Neural crest cell (in vitro differentiated cells): ENCODE measurements at regions not wholly inside any gene's neighbourhood (a gene's known extent, or its start where the extent isn't known, plus 50 kb on each side); places are given as distances from the start of the nearest gene placed in this dataset.
"Not testable (repeated sequence)": the region's sequence is repeated elsewhere in the genome, so short reads cannot be mapped to it uniquely, and the experiment has no call there.

ENCODE experiments used
- DNase-seq: peaks from one replicate; pipeline ENCODE4 v3.0.0; 2021; ENCODE audit warnings: low read depth, mixed read lengths, low spot score
- H3K27ac Mint-ChIP-seq: one replicate; pipeline ENCODE4 v1.8.0; 2021; ENCODE audit warnings: mild to moderate bottlenecking, mixed read lengths; ENCODE audit not compliant: unreplicated experiment
- H3K27me3 Mint-ChIP-seq: 2 replicates; pipeline ENCODE4 v1.8.0; 2021; ENCODE audit warnings: low read depth, mild to moderate bottlenecking, mixed read lengths
- H3K36me3 Mint-ChIP-seq: 2 replicates; pipeline ENCODE4 v1.8.0; 2021; ENCODE audit warnings: low read depth, mild to moderate bottlenecking, mixed read lengths
- H3K4me1 Mint-ChIP-seq: 2 replicates; pipeline ENCODE4 v1.8.0; 2021; ENCODE audit warnings: mixed read lengths
- H3K4me3 Mint-ChIP-seq: one replicate; pipeline ENCODE4 v1.8.0; 2021; ENCODE audit warnings: mild to moderate bottlenecking, mixed read lengths
- H3K9me3 Mint-ChIP-seq: 2 replicates; pipeline ENCODE4 v1.8.0; 2021; ENCODE audit warnings: mixed read lengths
- CTCF ChIP-seq: fragments of 200-600 bp; sonication (generic); conservative IDR thresholded peaks from 2 replicates; pipeline ENCODE4 v1.5.0; 2021; ENCODE audit warnings: antibody characterized with exemption, mild to moderate bottlenecking

GRCh38 chr12:59314209-59314608 lies 281.6 kb upstream of the SLC16A7 start:
- no peaks in the 10 kb centered on the region for H3K4me1 Mint-ChIP-seq

GRCh38 chr12:59304077-59304721 lies 291.6 kb upstream of the SLC16A7 start:
- Mint-ChIP-seq H3K27me3 (no peaks in the 10 kb centered on the region), H3K4me1 (no peaks in the 10 kb centered on the region), H3K27ac (no peak overlapping the region), H3K4me3 (no peak overlapping the region), H3K9me3 (no peaks in the 10 kb centered on the region), H3K36me3 (peaks cover 3% of the 10 kb centered on the region)
- no peak for TF ChIP-seq CTCF
- no peak for DNase-seq

More at GRCh38 chr12:59314209-59314608, 281.6 kb upstream of the SLC16A7 start:
- no peak overlapping the region for H3K27ac Mint-ChIP-seq
- DNase-seq: no peak
- H3K27me3 Mint-ChIP-seq: no peaks in the 10 kb centered on the region
- peaks cover 17% of the 10 kb centered on the region for H3K9me3 Mint-ChIP-seq
- H3K4me3 Mint-ChIP-seq: no peak overlapping the region
- peaks cover 5% of the 10 kb centered on the region for H3K36me3 Mint-ChIP-seq
- TF ChIP-seq CTCF: no peak

GRCh38 chr12:59298296-59298695 lies 297.5 kb upstream of the SLC16A7 start:
- H3K27ac Mint-ChIP-seq: no peak overlapping the region
- no peak for TF ChIP-seq CTCF
- no peaks in the 10 kb centered on the region for H3K27me3 Mint-ChIP-seq
- no peaks in the 10 kb centered on the region for H3K9me3 Mint-ChIP-seq
- H3K4me1 Mint-ChIP-seq: no peaks in the 10 kb centered on the region
- no peak overlapping the region for H3K4me3 Mint-ChIP-seq
- H3K36me3 Mint-ChIP-seq: peaks cover 3% of the 10 kb centered on the region
- DNase-seq: no peak

- no peaks in the 10 kb centered on the region for H3K36me3 Mint-ChIP-seq
- no peak overlapping the region for H3K4me3 Mint-ChIP-seq
- H3K4me1 Mint-ChIP-seq: no peaks in the 10 kb centered on the region
- no peak for DNase-seq
- no peaks in the 10 kb centered on the region for H3K27me3 Mint-ChIP-seq
- no peak for TF ChIP-seq CTCF
- H3K27ac Mint-ChIP-seq: no peak overlapping the region
- H3K9me3 Mint-ChIP-seq: no peaks in the 10 kb centered on the region
Measured at GRCh38 chr12:59294221-59294620, 301.6 kb upstream of the SLC16A7 start.

- Mint-ChIP-seq H3K4me1 (no peaks in the 10 kb centered on the region), H3K27me3 (peaks cover 2% of the 10 kb centered on the region), H3K9me3 (peaks cover 6% of the 10 kb centered on the region), H3K4me3 (no peak overlapping the region), H3K27ac (no peak overlapping the region), H3K36me3 (no peaks in the 10 kb centered on the region)
- no peak for DNase-seq
- no peak for TF ChIP-seq CTCF
Measured at GRCh38 chr12:59282999-59283398, 312.8 kb upstream of the SLC16A7 start.

GRCh38 chr12:59273561-59273960 lies 322.3 kb upstream of the SLC16A7 start:
- peaks cover 11% of the 10 kb centered on the region for H3K9me3 Mint-ChIP-seq
- H3K4me1 Mint-ChIP-seq, H3K27me3 Mint-ChIP-seq, H3K27ac Mint-ChIP-seq, H3K36me3 Mint-ChIP-seq, DNase-seq, H3K4me3 Mint-ChIP-seq: not testable (repeated sequence)
